ENCODE measurements at regions not wholly inside any gene's neighbourhood (a gene's known extent, or its start where the extent isn't known, plus 50 kb on each side); places are given as distances from the start of the nearest gene placed in this dataset.

GRCh38 chr6:100987556-100987955 is 106.4 kb upstream of the ASCC3 start:
- no peaks in the 10 kb centered on the region for H3K27me3 ChIP-seq (ENCODE audit: control insufficient read depth, insufficient read depth, low read length)

GRCh38 chr6:100988391-100988984 is 107.4 kb upstream of the ASCC3 start:
- H3K4me1 ChIP-seq (ENCODE audit: control insufficient read depth, insufficient read depth, low read length), result no peaks in the 10 kb centered on the region
- no peak overlapping the region for H3K4me3 ChIP-seq (ENCODE audit: low read depth, low read length)
- no peaks in the 10 kb centered on the region for H3K36me3 ChIP-seq (ENCODE audit: control insufficient read depth, insufficient read depth, low read length)
- no peak overlapping the region for H3K9ac ChIP-seq (ENCODE audit: low read depth, low read length)
- no peaks in the 10 kb centered on the region for H3K27me3 ChIP-seq (ENCODE audit: control insufficient read depth, insufficient read depth, low read length)
- no peaks in the 10 kb centered on the region for H3K9me3 ChIP-seq (ENCODE audit: control insufficient read depth, insufficient read depth, low read length)

More at GRCh38 chr6:100987556-100987955, 106.4 kb upstream of the ASCC3 start:
- Histone ChIP-seq H3K9ac (ENCODE audit: low read depth, low read length) (no peak overlapping the region), H3K36me3 (ENCODE audit: control insufficient read depth, insufficient read depth, low read length) (no peaks in the 10 kb centered on the region), H3K4me1 (ENCODE audit: control insufficient read depth, insufficient read depth, low read length) (no peaks in the 10 kb centered on the region), H3K9me3 (ENCODE audit: control insufficient read depth, insufficient read depth, low read length) (no peaks in the 10 kb centered on the region), H3K4me3 (ENCODE audit: low read depth, low read length) (no peak overlapping the region)

- Histone ChIP-seq H3K27me3 (ENCODE audit: control insufficient read depth, insufficient read depth, low read length) (no peaks in the 10 kb centered on the region), H3K4me3 (ENCODE audit: low read depth, low read length) (no peak overlapping the region), H3K9ac (ENCODE audit: low read depth, low read length) (no peak overlapping the region), H3K9me3 (ENCODE audit: control insufficient read depth, insufficient read depth, low read length) (no peaks in the 10 kb centered on the region), H3K36me3 (ENCODE audit: control insufficient read depth, insufficient read depth, low read length) (no peaks in the 10 kb centered on the region), H3K4me1 (ENCODE audit: control insufficient read depth, insufficient read depth, low read length) (no peaks in the 10 kb centered on the region)
Measured at GRCh38 chr6:100990070-100990469, 108.9 kb upstream of the ASCC3 start.

- no peak overlapping the region for H3K4me3 ChIP-seq (ENCODE audit: low read depth, low read length)
- H3K9me3 ChIP-seq (ENCODE audit: control insufficient read depth, insufficient read depth, low read length), result no peaks in the 10 kb centered on the region
- H3K36me3 ChIP-seq (ENCODE audit: control insufficient read depth, insufficient read depth, low read length), result no peaks in the 10 kb centered on the region
- H3K27me3 ChIP-seq (ENCODE audit: control insufficient read depth, insufficient read depth, low read length), result no peaks in the 10 kb centered on the region
- peaks cover 3% of the 10 kb centered on the region for H3K4me1 ChIP-seq (ENCODE audit: control insufficient read depth, insufficient read depth, low read length)
- no peak overlapping the region for H3K9ac ChIP-seq (ENCODE audit: low read depth, low read length)
Measured at GRCh38 chr6:100996409-100996808, 115.3 kb upstream of the ASCC3 start.

DNA sequence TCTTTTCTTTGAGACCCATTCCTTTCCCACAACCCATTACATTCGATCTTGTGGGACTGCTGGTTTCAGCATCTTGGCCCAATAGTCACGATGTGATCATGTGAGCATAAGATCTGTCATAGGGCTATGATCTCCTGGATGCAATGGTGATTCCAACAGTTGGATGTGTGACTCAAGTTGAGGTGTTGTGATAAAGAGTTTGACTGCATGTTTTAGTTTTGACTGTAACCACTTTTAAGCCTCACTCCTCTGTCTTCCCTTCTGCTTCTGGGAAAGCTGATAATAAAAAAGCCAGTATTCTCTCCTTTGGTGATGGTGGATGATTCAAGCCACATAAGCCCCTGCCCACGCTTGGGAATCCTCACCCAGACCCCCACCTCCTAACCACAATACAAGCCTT is 117.0 kb upstream of the ASCC3 start:
- no peaks in the 10 kb centered on the region for H3K9me3 ChIP-seq (ENCODE audit: control insufficient read depth, insufficient read depth, low read length)
- no peak overlapping the region for H3K9ac ChIP-seq (ENCODE audit: low read depth, low read length)
- H3K4me1 ChIP-seq (ENCODE audit: control insufficient read depth, insufficient read depth, low read length), result peaks cover 3% of the 10 kb centered on the region
- H3K27me3 ChIP-seq (ENCODE audit: control insufficient read depth, insufficient read depth, low read length), result no peaks in the 10 kb centered on the region
- no peaks in the 10 kb centered on the region for H3K36me3 ChIP-seq (ENCODE audit: control insufficient read depth, insufficient read depth, low read length)
- H3K4me3 ChIP-seq (ENCODE audit: low read depth, low read length), result no peak overlapping the region

DNA sequence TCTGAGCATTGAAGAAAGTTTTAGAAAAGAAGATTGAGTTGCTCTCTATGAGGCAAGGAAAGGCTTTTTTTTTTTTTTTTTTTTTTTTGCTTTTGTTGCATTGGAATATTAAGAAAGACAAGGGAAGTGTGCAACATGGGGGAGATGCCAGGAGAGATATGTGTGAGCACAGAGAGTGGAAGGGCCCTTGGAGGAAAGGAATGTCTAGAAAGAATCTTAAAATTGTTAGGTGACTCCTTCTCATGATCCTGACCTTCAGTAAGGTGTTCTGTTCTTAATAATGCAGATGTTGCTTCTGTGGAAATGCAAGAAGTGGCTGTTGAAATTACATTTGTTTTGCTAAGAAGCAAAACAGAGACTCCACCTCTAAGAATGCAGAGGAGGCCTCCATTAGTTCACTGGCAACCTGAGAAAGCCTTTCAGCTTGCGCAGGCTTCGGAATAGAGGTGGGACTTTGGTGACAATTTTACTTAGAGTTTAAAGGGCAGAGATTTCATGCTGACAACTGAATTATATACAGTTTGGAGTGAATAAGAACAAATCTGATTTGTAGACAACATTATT is 118.0 kb upstream of the ASCC3 start:
- Histone ChIP-seq H3K9me3 (ENCODE audit: control insufficient read depth, insufficient read depth, low read length) (no peaks in the 10 kb centered on the region), H3K9ac (ENCODE audit: low read depth, low read length) (no peak overlapping the region), H3K4me1 (ENCODE audit: control insufficient read depth, insufficient read depth, low read length) (peaks cover 3% of the 10 kb centered on the region), H3K27me3 (ENCODE audit: control insufficient read depth, insufficient read depth, low read length) (no peaks in the 10 kb centered on the region), H3K36me3 (ENCODE audit: control insufficient read depth, insufficient read depth, low read length) (no peaks in the 10 kb centered on the region), H3K4me3 (ENCODE audit: low read depth, low read length) (no peak overlapping the region)

GRCh38 chr6:101000341-101000740 is 119.2 kb upstream of the ASCC3 start:
- no peaks in the 10 kb centered on the region for H3K9me3 ChIP-seq (ENCODE audit: control insufficient read depth, insufficient read depth, low read length)
- no peak overlapping the region for H3K4me3 ChIP-seq (ENCODE audit: low read depth, low read length)
- no peaks in the 10 kb centered on the region for H3K36me3 ChIP-seq (ENCODE audit: control insufficient read depth, insufficient read depth, low read length)
- no peak overlapping the region for H3K9ac ChIP-seq (ENCODE audit: low read depth, low read length)
- peaks cover 3% of the 10 kb centered on the region for H3K4me1 ChIP-seq (ENCODE audit: control insufficient read depth, insufficient read depth, low read length)
- H3K27me3 ChIP-seq (ENCODE audit: control insufficient read depth, insufficient read depth, low read length), result no peaks in the 10 kb centered on the region

DNA sequence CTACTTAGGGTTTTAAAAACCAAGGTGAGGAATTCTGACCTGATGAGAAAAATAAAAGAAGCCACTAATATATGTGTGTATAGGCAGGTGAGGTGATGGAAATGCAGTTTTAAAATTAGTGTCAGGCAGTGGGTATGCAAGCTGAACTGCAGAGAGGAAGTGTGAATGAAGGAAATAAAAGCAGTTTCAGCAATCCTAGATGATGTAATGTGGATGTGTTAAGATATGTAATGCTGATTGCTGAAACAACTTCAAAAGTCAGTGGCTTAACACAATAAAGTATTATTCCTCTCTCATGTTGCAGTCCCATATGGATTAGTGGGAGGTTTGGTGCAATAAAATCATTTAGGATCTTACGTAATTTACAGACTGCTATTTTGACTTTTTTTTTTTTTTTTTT is 119.9 kb upstream of the ASCC3 start:
- Histone ChIP-seq H3K36me3 (ENCODE audit: control insufficient read depth, insufficient read depth, low read length) (no peaks in the 10 kb centered on the region), H3K4me3 (ENCODE audit: low read depth, low read length) (no peak overlapping the region), H3K9me3 (ENCODE audit: control insufficient read depth, insufficient read depth, low read length) (no peaks in the 10 kb centered on the region), H3K27me3 (ENCODE audit: control insufficient read depth, insufficient read depth, low read length) (no peaks in the 10 kb centered on the region), H3K9ac (ENCODE audit: low read depth, low read length) (no peak overlapping the region), H3K4me1 (ENCODE audit: control insufficient read depth, insufficient read depth, low read length) (peaks cover 3% of the 10 kb centered on the region)

- Histone ChIP-seq H3K36me3 (ENCODE audit: control insufficient read depth, insufficient read depth, low read length) (no peaks in the 10 kb centered on the region), H3K4me3 (ENCODE audit: low read depth, low read length) (no peak overlapping the region), H3K9ac (ENCODE audit: low read depth, low read length) (no peak overlapping the region), H3K9me3 (ENCODE audit: control insufficient read depth, insufficient read depth, low read length) (no peaks in the 10 kb centered on the region), H3K4me1 (ENCODE audit: control insufficient read depth, insufficient read depth, low read length) (peaks cover 3% of the 10 kb centered on the region), H3K27me3 (ENCODE audit: control insufficient read depth, insufficient read depth, low read length) (no peaks in the 10 kb centered on the region)
Measured at GRCh38 chr6:101001607-101002006, 120.5 kb upstream of the ASCC3 start.

DNA sequence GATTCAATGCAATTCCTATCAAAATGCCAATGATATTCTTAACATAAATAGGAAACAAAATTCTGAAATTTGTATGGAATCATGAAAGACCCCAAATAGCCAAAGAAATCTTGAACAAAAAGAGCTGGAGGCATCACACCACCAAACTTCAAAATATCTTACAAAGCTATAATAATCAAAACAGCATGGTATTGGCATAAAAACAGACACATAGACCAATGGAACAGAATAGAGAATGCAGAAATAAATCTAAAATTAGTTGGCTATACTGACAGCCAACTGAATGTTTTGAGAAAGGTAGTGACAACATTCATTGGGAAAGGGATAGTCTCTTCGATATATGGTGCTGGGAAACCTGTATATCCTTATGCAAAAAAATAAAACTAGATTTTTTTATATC is 121.9 kb upstream of the ASCC3 start:
- no peak overlapping the region for H3K9ac ChIP-seq (ENCODE audit: low read depth, low read length)
- peaks cover 3% of the 10 kb centered on the region for H3K4me1 ChIP-seq (ENCODE audit: control insufficient read depth, insufficient read depth, low read length)
- H3K9me3 ChIP-seq (ENCODE audit: control insufficient read depth, insufficient read depth, low read length), result no peaks in the 10 kb centered on the region
- H3K36me3 ChIP-seq (ENCODE audit: control insufficient read depth, insufficient read depth, low read length), result no peaks in the 10 kb centered on the region
- H3K27me3 ChIP-seq (ENCODE audit: control insufficient read depth, insufficient read depth, low read length), result no peaks in the 10 kb centered on the region
- H3K4me3 ChIP-seq (ENCODE audit: low read depth, low read length), result no peak overlapping the region

DNA sequence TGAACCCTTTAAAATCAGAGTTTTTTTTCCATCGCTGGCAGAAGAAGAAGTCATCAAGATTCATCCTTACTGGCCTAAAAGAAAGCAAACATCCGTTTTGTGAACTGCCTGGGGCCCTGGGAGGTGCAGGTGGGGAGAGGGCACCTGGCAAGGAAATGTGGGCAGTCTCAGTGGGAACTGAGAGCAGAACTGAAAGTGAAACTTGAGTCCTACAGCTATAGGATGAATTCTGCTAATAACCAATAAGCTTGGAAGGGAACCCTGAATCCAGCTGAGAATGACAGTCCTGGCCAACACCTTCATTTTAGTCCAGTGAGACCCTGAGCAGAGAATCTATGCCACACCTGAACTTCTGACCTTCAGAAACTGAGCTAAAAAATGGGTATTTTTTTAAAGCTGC is 130.1 kb upstream of the ASCC3 start:
- Histone ChIP-seq H3K4me1 (ENCODE audit: control insufficient read depth, insufficient read depth, low read length) (no peaks in the 10 kb centered on the region), H3K4me3 (ENCODE audit: low read depth, low read length) (no peak overlapping the region), H3K36me3 (ENCODE audit: control insufficient read depth, insufficient read depth, low read length) (no peaks in the 10 kb centered on the region), H3K9ac (ENCODE audit: low read depth, low read length) (no peak overlapping the region), H3K27me3 (ENCODE audit: control insufficient read depth, insufficient read depth, low read length) (no peaks in the 10 kb centered on the region), H3K9me3 (ENCODE audit: control insufficient read depth, insufficient read depth, low read length) (no peaks in the 10 kb centered on the region)

- H3K9ac ChIP-seq (ENCODE audit: low read depth, low read length), result no peak overlapping the region
- no peaks in the 10 kb centered on the region for H3K36me3 ChIP-seq (ENCODE audit: control insufficient read depth, insufficient read depth, low read length)
Measured at GRCh38 chr6:101013612-101014195, 132.6 kb upstream of the ASCC3 start.

More at GRCh38 chr6:101013612-101014195, 132.6 kb upstream of the ASCC3 start:
- H3K27me3 ChIP-seq (ENCODE audit: control insufficient read depth, insufficient read depth, low read length), result no peaks in the 10 kb centered on the region
- H3K4me3 ChIP-seq (ENCODE audit: low read depth, low read length), result no peak overlapping the region
- H3K4me1 ChIP-seq (ENCODE audit: control insufficient read depth, insufficient read depth, low read length), result no peaks in the 10 kb centered on the region
- H3K9me3 ChIP-seq (ENCODE audit: control insufficient read depth, insufficient read depth, low read length), result no peaks in the 10 kb centered on the region
